AG20443 (cell line): ENCODE measurements at regions not wholly inside any gene's neighbourhood (a gene's known extent, or its start where the extent isn't known, plus 50 kb on each side); places are given as distances from the start of the nearest gene placed in this dataset.
A peak's percentile ranks its signal among the peaks of the same experiment; 100 is the strongest.

Experiments used
- DNase-seq: peaks from one replicate; pipeline ENCODE4 v3.0.0; 2012; ENCODE audit warnings: low spot score, mixed read lengths

DNA sequence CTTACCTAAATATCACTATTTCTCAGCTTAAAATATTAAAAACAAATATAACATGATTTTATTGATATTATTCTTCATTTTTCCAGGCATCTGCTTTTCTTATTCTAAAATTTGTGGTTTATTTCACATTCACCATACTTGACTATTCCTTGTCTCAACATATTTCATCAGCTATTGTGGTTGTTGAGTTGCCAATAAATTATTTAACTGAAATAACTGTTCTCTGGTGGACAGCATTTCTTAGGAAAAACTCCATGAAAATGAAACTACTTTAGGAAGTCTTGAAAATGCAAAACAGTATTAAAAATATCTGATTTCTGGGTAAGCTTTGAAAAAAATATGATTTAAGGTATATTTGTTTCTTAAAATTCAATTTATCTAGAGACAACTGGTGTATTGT, 122.9 kb upstream of the SEMA3A start:
- DNase-seq = no peak

DNA sequence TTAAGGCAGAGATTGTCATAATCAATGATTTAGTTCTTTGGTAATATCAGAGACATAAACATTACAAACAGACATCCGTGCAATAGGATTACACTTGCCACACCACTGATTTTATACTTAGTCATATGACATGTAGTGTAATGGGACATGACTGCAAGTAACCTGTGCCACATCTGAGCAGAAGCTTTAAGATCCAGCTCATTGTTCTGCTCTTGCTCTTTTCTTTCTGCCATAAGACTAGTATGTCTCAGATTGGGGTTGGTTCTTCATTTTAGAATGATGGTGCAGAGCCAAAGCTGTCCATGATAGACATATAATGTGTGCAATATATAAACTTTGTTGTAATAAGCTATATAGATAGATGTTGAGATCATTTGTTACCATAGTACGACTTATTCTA, 119.7 kb upstream of the SEMA3A start:
- DNase-seq = no peak

DNA sequence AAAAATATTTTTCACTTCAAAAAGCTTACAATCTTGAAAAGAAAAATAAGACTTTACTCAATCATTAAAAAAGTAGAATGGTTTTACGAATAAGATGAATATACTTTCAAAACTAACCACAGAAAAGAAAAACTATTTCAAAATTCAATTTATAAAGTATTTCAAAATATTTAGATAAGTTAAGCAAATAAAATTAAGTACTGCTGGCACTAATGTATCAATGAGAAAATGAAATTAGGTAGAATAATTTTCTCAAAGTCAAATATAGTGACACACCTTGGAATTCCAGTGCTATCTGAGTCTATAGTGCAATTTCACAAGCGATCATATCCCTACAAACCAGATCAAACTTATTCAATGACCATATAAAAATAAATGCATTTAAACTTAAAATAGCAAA, 109.8 kb upstream of the SEMA3A start:
- no peak for DNase-seq

DNA sequence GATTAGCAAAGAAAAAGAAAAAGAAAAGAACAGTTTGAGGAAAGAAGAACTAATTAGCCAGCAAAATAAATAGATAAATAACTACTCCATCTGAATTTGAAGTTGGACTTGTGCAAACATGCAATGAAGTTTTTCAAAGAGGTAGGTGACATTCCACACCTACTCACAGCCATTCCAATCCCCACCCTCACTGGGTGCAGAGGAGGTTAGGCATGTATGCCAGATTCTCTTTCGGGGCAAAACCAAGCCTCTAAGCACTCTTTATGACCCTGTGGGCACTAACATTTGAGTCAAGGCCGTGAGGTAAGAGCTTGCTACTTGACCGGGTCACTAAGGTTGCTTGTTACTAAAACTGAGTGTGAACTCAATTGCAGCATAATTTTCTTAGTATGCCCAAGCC, 108.4 kb upstream of the SEMA3A start:
- DNase-seq = no peak

DNA sequence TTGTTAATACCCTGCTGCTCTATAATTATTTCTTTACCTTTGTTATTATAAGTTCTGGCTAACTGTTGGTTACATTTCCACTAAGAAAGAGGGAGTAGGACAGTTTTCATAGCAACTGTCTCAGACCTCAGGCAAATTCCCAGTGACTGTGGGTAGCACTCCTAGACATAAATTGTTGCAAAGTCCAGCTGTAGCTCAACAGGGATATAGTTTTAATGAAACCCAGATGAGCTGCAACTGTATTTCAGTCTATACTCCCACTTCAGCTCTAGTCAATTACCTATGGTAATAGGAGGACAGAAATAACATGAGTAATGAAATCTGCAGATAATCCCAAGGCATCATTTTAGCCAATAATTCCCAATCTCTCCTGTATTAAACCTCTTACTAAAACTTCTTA, 103.0 kb upstream of the SEMA3A start:
- DNase-seq = no peak

DNA sequence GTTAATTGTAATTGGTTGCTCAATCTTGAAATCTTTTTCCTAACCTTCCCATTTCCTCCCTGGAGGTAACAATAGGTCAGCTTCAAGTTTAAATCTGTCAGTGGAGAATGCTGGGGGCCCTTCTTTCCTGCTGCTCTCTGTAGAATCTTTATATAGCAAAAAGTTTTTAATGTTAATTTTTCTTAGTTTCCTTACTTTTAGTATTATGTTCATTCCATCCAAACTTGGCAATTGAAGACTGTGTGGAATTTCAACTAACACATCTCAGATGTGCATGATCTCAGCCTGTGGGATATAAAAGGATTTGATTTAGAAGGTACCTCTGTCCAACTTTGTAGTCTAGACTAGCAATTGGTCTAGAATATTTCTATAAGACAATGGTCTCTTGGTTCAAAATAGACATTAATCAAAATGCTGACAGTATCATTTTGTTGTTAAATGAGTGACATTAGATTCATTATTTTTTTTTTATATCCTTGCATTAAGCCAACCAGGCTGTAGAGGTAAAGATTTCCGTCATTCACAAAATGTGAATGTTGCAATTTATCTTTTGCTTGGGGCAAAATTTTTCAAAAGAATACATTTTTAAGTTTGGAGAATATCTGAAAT, 100.4 kb upstream of the SEMA3A start:
- peak; percentile 24 for DNase-seq

DNA sequence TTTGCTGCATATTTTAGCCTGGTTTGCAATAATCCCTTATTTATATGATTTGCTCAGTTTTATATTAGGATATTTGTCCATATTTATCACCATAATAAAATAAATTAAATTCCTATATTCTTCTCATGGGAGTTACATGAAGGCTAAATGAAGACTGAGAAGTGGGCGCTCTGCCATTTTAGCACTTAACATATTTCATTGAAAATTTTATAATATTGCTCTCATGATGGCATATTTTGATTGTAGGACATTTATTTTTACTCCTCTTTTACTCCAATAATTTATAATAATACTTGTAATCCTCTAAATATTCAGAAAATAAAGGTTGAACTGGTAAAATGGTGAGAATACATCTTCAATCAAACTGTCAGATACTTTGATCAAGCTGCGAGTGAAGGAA, 99.8 kb upstream of the SEMA3A start:
- no peak for DNase-seq

DNA sequence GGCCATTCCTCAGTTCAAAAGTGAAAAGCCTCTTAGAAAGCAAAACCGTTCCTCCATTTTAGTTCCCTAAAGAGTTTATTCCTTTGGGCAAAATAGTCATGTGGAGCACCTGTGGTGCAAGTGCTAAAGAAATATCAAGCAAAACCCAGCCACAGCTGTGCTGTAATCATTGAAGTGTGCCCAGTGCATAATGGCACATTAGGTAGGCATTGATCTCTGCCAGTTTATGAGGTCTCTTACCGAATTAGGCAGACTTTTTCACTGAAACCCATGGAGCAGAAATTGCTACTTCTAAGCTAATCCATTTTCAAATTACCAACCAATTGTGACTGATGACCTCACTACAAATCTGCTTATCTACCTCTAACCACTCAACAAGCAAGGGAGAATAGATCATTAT, 97.2 kb upstream of the SEMA3A start:
- DNase-seq = no peak

DNA sequence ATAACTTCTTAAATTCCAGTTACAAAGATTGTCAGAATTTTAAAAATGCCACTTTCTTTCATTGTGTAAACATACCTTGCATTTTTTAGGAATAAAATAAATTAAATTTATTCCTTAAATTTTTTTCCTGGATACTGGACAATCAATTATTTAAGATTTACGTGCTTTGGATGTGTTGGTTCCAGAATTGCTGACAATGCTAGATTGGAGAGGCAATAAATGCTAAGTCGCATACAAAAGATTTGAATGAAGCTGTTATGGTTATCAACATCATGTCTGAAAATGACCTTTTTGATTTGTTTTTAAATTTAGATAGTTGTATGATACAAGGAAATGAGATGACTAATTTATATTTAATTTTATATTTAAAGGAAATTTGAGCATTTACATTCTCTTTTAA, 89.2 kb upstream of the SEMA3A start:
- no peak for DNase-seq

DNA sequence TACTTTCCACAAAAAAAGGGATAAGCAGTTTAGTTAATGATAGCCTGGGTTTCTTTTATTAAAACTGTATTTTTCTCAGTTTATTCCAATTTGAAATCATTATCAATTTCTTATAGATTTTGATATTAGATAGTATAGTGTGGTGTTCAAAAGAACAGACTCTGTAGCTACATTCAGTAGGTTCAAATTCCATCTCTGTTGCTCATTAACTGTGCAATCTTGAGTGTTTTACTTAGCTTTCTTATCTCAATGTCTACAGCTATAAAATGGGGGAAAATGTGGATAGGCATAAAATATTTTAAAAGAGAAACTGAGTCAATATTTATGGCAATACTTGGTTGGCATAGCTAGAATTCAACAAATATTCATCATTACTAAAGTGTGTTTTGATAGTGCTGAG, 86.9 kb upstream of the SEMA3A start:
- DNase-seq = no peak

DNA sequence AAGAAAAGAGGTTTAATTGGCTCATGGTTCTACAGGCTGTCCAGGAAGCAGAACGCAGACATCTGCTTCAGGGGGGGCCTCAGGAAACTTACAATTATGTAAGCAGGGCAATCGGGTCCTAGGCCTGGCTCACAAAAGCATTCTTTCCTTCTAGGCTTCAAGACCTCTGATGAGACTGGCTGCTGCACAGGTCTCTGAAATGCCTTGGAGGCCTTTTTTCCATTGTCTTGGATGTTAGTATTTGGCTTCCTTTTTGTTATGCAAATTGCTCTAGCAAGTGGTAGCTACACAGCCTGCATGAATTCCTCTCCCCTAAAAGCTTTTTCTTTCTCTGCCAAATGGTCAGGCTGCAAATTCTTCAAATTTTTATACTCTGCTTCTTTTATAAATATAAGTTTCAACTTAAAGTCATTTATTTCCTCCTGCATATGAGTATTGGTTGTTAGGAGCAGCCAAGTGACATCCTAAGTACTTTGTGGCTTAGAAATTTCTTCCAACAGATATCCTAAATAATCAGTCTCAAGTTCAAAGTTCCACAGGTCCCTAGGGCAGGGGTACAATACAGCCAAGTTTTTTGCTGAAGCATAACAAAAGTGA, 83.1 kb upstream of the SEMA3A start:
- no peak for DNase-seq

DNA sequence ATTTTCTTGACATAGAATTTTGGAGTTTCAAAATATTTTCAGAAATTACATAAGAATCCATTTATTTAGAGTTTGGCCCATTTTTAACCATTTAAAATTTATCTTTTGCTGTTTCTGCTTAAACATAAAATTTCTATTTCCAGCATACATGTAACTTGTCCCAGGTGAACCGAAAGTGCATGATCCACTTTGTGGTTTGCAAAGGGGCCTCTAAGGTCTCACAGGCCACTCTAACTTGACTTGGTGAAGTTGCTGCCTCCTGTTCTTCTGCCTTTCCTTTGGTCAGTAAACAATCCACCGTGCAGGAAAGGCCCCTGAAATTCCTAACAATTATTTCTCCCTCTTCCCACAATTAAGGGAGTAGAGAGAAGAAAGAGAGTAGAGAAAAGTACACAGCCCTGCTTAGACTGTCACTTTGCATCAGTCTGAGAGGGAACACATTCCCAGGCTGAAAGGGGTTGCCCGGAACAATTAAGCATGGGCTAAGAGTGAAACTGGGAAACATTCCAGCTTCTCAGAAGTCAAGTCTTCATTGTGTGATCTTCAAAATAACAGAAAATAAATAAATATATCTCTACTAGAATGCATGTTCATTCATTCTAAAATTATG, 79.5 kb upstream of the SEMA3A start:
- DNase-seq = no peak

DNA sequence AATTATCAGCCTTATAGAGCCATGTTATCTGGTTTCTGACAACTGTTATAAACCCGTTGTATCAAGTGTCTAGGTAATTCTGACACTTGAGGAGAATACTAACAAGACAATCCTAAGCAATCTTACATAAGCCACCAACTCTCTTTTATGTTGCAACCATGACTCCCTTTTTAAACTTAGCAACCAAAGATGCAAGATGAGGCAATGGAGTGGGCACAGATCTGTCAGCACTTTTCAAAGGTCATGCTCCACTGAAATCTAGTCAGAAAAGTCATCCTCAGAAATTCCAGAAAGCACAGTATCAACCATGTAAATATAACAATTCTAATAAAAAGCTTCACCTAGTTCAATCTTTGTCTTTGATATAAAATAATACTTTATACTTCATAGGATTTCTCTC, 77.0 kb upstream of the SEMA3A start:
- DNase-seq = peak; percentile 16

DNA sequence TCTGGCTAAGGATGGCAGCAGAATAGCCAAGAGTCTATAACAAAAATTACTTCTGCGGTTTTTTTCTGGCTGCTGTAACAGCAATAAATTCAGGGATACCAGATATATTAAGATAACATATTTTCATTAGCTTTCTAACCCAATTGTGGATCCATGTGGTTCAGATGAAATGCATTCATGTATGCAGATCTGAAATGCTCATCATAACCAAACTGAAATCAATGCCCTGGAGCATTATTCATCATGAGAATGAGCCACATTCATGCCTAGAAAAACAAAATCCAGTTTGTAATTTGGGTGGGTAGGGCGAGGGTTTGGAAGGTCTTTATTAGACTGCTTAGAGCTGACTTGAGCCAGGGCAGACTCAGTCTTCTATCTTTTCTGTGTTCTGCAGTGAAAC, 69.8 kb upstream of the SEMA3A start:
- DNase-seq = no peak

DNA sequence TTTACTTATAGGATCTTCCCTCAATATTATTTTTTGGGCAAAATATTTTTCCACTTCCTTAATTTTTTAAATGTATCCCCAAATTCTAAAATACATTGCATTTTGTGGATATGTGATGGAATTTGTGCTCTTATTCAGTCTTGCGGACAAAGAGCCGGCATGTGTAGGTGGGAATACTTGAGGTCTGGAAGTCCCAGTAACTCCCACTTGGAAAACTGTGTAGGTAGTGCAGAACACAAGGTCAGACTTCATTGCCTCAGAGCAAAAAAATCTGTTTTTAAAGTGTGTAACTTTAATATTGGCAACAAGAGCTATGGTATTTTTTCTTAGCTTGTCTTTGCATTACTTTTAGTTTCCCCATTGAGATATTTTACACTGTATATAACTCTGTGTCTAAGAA, 68.5 kb upstream of the SEMA3A start:
- no peak for DNase-seq

DNA sequence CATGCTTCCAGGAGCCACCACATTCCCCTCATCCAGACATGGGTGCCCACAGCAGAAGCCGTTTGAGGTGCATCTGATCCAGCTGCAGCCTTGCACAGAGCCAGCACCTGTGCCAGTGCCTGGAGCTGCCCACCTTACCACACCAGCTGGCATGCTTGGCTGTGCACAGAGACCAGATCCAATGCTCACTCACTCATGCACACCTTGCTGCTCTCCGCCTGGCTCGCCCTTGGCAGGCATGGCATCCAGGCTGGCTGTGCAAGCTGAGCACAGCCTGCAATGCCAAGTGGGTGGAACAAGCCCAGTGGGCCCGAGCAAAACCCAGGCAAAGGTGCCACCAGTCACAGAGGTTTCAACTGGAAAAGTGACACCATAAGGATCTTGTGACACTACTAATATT, 66.9 kb upstream of the SEMA3A start:
- DNase-seq = no peak

DNA sequence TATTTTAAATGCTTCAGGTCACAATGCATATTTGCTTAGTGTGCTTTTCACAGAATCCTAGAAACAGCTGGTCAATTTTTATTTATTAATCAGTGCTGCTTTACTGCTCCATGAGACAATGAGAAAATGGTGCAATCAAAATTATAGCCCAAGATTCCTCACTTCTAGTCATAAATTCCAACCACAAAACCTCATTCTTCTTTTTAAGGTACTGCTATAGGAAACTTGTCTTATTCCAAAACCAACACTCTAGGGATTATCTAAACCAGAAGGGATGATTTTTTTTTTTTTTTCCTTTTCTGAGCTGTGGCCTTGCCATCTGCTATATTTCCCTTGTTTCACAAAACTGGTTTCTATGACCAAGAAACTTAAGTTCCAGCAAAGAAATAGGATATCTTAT, 64.0 kb upstream of the SEMA3A start:
- DNase-seq = peak; percentile 46

DNA sequence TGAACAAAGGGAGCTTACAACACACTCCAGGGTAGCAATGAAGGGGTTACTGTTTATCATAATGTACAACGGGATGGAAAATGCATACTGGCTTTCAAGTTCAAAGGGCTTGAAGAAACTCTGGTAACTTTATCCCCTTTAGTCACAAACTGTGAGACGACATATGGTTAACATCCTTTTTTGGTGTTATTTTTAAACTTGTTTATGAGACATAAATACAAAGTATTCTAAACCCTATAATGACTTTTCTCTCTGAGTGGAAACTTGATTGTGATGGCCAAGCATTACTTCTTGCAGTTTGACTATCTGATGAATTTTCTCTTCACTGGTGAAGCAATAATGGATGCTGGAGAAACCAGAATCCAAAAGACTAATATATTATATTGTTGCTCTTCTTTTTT, 62.0 kb upstream of the SEMA3A start:
- no peak for DNase-seq

DNA sequence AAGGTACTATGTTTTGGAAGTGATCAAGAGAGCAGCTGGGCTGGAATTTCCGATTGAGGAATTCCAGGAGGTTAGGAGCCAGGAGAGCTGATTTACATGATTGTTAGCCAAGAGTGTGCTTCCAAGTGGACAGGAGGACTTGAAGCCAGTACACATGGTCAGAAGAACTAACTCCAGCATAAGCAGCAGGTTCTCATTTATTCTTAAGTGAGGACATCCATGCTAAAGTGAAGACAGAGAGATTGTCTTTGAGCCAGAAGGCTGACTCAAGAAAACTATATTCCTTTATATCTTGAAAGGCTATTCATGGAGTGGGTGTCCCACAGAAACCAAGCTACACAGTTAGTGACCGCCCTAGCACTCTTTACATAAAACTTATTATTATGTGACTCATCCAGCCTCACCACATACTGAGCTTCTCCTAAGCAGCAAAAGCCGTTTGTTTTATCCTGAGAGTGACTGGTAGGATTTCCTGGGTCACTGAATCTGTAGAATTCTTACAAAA, 56.7 kb upstream of the SEMA3A start:
- peak; percentile 39 for DNase-seq

DNA sequence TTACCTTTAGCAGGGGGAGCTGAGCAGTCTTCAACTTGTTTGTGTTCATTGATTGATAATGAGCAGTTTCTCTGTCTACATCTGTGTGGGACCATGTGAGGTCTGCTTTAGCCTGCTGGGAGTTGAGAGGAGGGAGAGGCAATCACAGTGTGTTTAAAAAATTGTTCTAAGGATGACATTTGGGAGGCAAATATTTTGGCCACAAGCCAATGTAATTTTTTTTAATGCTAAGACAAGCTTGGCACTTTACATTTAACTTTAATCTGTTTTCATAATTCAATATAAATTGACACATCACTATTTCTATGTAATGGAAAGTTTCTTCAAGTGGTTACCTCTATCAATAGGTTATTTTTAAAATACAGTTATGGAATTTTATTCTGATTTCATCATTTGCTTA, 55.9 kb upstream of the SEMA3A start:
- DNase-seq = no peak

DNA sequence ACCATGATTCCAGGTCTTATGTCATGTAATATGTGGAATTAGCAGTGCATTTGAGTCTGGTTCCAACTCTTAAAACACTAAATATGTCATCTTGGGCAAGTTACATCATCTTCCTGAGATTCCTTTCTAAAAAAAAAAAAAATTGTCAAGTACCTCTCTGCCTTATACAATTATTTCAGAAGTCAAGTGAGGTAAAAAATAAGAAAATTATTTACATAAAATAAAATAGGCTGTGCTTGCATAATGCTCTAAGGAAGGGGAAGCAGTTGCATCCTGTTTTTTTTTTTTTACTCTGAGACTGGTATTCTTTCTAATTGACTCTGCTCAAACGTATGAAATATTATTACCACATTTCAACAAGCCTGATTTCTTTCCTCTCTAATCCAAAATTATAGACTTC, 55.1 kb upstream of the SEMA3A start:
- no peak for DNase-seq

DNA sequence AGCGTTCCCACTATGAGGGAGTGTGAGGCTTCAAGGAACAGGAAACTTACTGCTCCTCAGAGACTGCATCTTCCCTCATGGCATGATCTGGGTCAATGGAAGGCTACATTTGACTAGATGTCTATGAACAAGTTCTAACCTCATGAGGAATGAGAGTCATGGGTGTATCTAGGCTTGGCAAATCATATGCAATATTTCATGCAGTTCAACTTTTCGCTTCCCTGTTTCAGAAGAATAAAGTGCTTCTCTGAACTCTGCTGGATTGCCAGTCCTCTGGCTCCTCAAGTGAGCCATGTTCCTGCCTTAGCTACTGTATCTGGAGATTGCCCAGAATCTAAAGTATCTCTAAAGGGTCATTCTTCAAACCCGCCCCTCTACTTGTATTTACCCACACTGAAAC, 54.3 kb upstream of the SEMA3A start:
- DNase-seq = no peak

DNA sequence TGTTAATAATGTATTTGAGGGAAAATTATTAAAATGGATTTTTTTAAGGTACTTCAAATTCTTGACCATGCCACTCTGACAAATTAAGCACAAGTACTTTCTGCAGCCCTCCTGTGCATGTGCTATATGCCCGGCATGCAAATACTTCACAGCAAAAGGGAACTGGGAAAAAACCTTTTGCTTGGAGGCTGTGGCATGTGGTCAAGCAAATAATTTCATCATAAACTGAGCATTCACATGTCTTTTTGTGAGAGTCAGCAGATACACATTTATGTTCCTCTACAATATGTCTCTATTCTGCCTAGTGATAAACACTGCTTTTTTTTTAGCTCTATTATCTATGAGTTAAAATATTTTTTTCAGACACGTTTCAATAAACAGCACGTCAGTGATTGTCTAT, 53.7 kb upstream of the SEMA3A start:
- no peak for DNase-seq

DNA sequence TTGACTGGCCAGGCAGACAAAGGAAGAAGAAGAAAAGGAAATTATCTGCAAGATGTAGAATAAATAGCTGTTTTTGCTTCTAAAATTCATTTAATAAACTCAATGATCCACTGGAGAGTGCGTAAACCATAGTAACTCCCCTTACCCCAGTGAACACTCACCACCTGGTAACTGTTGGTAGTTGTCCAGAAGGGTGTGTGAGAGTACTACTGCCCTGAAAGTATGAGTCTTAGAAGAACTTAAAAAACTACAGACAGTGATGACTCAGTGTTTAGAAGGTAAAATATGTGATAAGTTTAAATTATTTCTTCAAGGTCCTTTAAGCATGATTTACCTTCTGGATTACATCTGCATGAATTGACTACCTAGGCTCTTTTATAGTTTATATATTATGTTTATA, 53.0 kb upstream of the SEMA3A start:
- DNase-seq = no peak
